ENCODE measurements at regions not wholly inside any gene's neighbourhood (a gene's known extent, or its start where the extent isn't known, plus 50 kb on each side); places are given as distances from the start of the nearest gene placed in this dataset.

- no peaks in the 10 kb centered on the region for H3K36me3 ChIP-seq
- no peak overlapping the region for H3K27ac ChIP-seq
- DNase-seq (ENCODE audit: low read depth in 1 of 2, low spot score in 1 of 2) = peak; percentile 58 to 72
- no peaks in the 10 kb centered on the region for H3K27me3 ChIP-seq
- no peak overlapping the region for H3K4me3 ChIP-seq
- H3K4me1 ChIP-seq (ENCODE audit: low read depth) = no peaks in the 10 kb centered on the region
- peak; percentile 79 for TF ChIP-seq CTCF (IDR thresholded peaks at IDR 0.05; ENCODE audit: low read depth, low read length)
- no peaks in the 10 kb centered on the region for H3K9me3 ChIP-seq (ENCODE audit: low read depth)
These were observed 84.3 kb upstream of the PHF14 start for GRCh38 chr7:10889266-10889898.

DNA sequence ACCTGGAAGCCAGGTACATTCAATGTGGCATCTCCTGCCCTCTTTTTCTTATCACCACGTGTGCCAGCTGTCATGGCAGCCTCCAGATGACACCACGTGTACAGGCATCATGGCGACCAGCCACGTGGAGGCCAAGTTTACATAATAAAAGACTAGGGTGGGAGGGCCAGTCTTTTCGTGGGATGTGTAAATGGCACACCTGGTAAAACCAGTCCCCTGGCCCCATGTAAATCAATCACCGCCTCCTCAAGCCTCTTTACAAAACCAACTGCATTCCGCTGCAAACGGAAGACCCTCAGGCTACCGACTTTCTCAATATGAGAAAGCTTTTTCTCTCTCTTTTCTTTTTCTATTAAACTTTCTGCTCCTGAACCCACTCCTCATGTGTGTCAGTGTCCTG, 65.1 kb upstream of the PHF14 start:
- H3K27me3 ChIP-seq = no peaks in the 10 kb centered on the region
- no peak for TF ChIP-seq CTCF (IDR thresholded peaks at IDR 0.05; ENCODE audit: low read depth, low read length)
- no peaks in the 10 kb centered on the region for H3K36me3 ChIP-seq
- no peaks in the 10 kb centered on the region for H3K4me1 ChIP-seq (ENCODE audit: low read depth)
- DNase-seq (ENCODE audit: low read depth in 1 of 2, low spot score in 1 of 2) = no peak
- no peak overlapping the region for H3K4me3 ChIP-seq
- H3K9me3 ChIP-seq (ENCODE audit: low read depth) = no peaks in the 10 kb centered on the region
- H3K27ac ChIP-seq = no peak overlapping the region

GRCh38 chr7:10910447-10910846, 63.2 kb upstream of the PHF14 start:
- no peaks in the 10 kb centered on the region for H3K4me1 ChIP-seq (ENCODE audit: low read depth)
- no peak overlapping the region for H3K27ac ChIP-seq
- no peaks in the 10 kb centered on the region for H3K27me3 ChIP-seq
- H3K9me3 ChIP-seq (ENCODE audit: low read depth) = no peaks in the 10 kb centered on the region
- DNase-seq (ENCODE audit: low read depth in 1 of 2, low spot score in 1 of 2) = no peak
- TF ChIP-seq CTCF (IDR thresholded peaks at IDR 0.05; ENCODE audit: low read depth, low read length) = no peak
- no peaks in the 10 kb centered on the region for H3K36me3 ChIP-seq
- no peak overlapping the region for H3K4me3 ChIP-seq

GRCh38 chr7:10912077-10912476, 61.6 kb upstream of the PHF14 start:
- Histone ChIP-seq H3K27ac (no peak overlapping the region), H3K36me3 (no peaks in the 10 kb centered on the region), H3K4me3 (no peak overlapping the region), H3K27me3 (no peaks in the 10 kb centered on the region), H3K4me1 (ENCODE audit: low read depth) (no peaks in the 10 kb centered on the region), H3K9me3 (ENCODE audit: low read depth) (no peaks in the 10 kb centered on the region)
- no peak for DNase-seq (ENCODE audit: low read depth in 1 of 2, low spot score in 1 of 2)
- no peak for TF ChIP-seq CTCF (IDR thresholded peaks at IDR 0.05; ENCODE audit: low read depth, low read length)

GRCh38 chr7:10913457-10913856, 60.2 kb upstream of the PHF14 start:
- Histone ChIP-seq H3K4me1 (ENCODE audit: low read depth) (no peaks in the 10 kb centered on the region), H3K27me3 (no peaks in the 10 kb centered on the region), H3K36me3 (no peaks in the 10 kb centered on the region), H3K27ac (no peak overlapping the region), H3K4me3 (no peak overlapping the region), H3K9me3 (ENCODE audit: low read depth) (no peaks in the 10 kb centered on the region)
- TF ChIP-seq CTCF (IDR thresholded peaks at IDR 0.05; ENCODE audit: low read depth, low read length) = no peak
- DNase-seq (ENCODE audit: low read depth in 1 of 2, low spot score in 1 of 2) = no peak

Measured in cardiac muscle cell (in vitro differentiated cells and primary cell).